Right lobe of liver (tissue), 4 donors: ENCODE measurements at regions not wholly inside any gene's neighbourhood (a gene's known extent, or its start where the extent isn't known, plus 50 kb on each side); places are given as distances from the start of the nearest gene placed in this dataset.

Source experiments
- CTCF ChIP-seq, 4 donors: fragments of 200-600 bp in 3 of 4; fragments of 450-650 bp in 1 of 4; IDR thresholded peaks; one replicate each; pipeline versions ENCODE4 v1.5.1 to v1.8.0; 2016 to 2022; ENCODE audit warnings: antibody characterized with exemption in 4 of 4, mild to moderate bottlenecking in 2 of 4
- POLR2A ChIP-seq: fragments of 450-650 bp; IDR thresholded peaks from one replicate; pipeline ENCODE4 v1.6.1; 2017; ENCODE audit warnings: antibody characterized with exemption, mild to moderate bottlenecking
- donor health status: DM: no; HTN: no; CAD: no.
- donor health status: DM: no; HTN: no; CAD: no.
- donor health status: DM: no; HTN: yes; CAD: no.

- TF ChIP-seq POLR2A (no peak), CTCF (IDR thresholded peaks at IDR 0.05) (no peak)
These were observed 1190.5 kb upstream of the LRRTM3 start for GRCh38 chr10:65735382-65735781.
